ENCODE measurements at regions not wholly inside any gene's neighbourhood (a gene's known extent, or its start where the extent isn't known, plus 50 kb on each side); places are given as distances from the start of the nearest gene placed in this dataset.

- TF ChIP-seq CTCF (IDR thresholded peaks at IDR 0.05) (no peak), EP300 (IDR thresholded peaks at IDR 0.05) (no peak)
These were observed 597.5 kb downstream of the SLC4A3 start for GRCh38 chr2:220224691-220225543.
